ENCODE measurements at regions not wholly inside any gene's neighbourhood (a gene's known extent, or its start where the extent isn't known, plus 50 kb on each side); places are given as distances from the start of the nearest gene placed in this dataset.
A peak's percentile ranks its signal among the peaks of the same experiment; 100 is the strongest.

DNA sequence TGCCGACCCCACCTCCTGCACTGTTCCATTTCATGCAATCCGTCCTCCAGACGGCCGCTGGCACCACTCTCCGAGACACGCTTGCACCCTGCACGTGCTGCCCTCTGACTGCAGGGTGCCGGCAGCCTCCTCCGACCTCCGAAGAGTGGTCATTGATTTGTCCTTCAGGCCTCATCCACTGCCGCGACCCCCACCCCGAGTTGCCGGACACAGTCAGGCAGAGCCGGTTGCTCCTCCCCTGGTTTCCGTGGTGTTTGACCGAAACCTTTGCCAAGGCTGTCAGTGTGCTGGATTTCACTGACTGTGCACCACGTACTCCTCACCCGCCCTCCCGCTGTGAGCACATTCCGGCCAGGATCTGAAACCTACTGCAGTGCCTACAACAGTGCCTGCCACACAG lies 156.4 kb upstream of the PDE10A start (continued):
- TF ChIP-seq, protein P1, sequence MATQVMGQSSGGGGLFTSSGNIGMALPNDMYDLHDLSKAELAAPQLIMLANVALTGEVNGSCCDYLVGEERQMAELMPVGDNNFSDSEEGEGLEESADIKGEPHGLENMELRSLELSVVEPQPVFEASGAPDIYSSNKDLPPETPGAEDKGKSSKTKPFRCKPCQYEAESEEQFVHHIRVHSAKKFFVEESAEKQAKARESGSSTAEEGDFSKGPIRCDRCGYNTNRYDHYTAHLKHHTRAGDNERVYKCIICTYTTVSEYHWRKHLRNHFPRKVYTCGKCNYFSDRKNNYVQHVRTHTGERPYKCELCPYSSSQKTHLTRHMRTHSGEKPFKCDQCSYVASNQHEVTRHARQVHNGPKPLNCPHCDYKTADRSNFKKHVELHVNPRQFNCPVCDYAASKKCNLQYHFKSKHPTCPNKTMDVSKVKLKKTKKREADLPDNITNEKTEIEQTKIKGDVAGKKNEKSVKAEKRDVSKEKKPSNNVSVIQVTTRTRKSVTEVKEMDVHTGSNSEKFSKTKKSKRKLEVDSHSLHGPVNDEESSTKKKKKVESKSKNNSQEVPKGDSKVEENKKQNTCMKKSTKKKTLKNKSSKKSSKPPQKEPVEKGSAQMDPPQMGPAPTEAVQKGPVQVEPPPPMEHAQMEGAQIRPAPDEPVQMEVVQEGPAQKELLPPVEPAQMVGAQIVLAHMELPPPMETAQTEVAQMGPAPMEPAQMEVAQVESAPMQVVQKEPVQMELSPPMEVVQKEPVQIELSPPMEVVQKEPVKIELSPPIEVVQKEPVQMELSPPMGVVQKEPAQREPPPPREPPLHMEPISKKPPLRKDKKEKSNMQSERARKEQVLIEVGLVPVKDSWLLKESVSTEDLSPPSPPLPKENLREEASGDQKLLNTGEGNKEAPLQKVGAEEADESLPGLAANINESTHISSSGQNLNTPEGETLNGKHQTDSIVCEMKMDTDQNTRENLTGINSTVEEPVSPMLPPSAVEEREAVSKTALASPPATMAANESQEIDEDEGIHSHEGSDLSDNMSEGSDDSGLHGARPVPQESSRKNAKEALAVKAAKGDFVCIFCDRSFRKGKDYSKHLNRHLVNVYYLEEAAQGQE (IDR thresholded peaks at IDR 0.05; ENCODE audit: unreplicated experiment) = no peak
- TF ChIP-seq, protein P2, sequence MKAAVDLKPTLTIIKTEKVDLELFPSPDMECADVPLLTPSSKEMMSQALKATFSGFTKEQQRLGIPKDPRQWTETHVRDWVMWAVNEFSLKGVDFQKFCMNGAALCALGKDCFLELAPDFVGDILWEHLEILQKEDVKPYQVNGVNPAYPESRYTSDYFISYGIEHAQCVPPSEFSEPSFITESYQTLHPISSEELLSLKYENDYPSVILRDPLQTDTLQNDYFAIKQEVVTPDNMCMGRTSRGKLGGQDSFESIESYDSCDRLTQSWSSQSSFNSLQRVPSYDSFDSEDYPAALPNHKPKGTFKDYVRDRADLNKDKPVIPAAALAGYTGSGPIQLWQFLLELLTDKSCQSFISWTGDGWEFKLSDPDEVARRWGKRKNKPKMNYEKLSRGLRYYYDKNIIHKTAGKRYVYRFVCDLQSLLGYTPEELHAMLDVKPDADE (IDR thresholded peaks at IDR 0.05) = no peak
- TF ChIP-seq POLR2AphosphoS5 (IDR thresholded peaks at IDR 0.05; ENCODE audit: low read depth) = no peak

DNA sequence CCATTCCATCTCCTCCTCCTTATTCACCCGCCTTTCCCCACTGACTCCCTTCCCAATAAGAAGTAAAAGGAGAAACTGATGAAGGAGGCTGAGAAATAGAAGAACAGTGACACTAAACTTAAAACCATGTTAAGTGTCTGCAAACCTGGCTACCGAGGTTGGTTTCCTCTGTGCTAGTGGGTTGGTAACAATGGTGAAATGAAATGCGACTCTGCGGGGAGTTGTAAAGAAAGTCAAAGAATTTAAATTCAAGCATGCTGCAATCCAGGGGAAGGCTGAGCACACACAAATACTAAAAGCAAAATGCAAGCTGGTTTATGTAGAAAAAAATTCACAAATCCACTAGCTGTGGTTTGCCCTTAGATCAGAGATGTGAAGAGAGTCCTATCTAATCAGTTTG lies 155.2 kb upstream of the PDE10A start:
- Histone ChIP-seq H4K20me1 (replicated peaks; ENCODE audit: insufficient read depth) (no peaks in the 10 kb centered on the region), H3K4me2 (peak overlapping the region; percentile 13), H2AFZ (peak overlapping the region; percentile 11; the same call in 1 of the 2 replicates), H3K79me2 (replicated peaks; ENCODE audit: insufficient read depth) (no peaks in the 10 kb centered on the region), H3K9me2 (ENCODE audit: insufficient read depth) (no peaks in the 10 kb centered on the region), H3K4me1 (ENCODE audit: insufficient read depth) (peaks cover 35% of the 10 kb centered on the region), H3K27me3 (ENCODE audit: insufficient read depth) (no peaks in the 10 kb centered on the region), H3K36me3 (ENCODE audit: insufficient read depth) (no peaks in the 10 kb centered on the region), H3F3A (replicated peaks; ENCODE audit: low read depth) (no peaks in the 10 kb centered on the region), H3K4me3 (peak overlapping the region; percentile 3; the same call in 1 of the 2 replicates), H3K27ac (ENCODE audit: low read depth) (no peak overlapping the region)
- Mint-ChIP-seq H3K4me1 (peaks cover 41% of the 10 kb centered on the region), H3K36me3 (ENCODE audit: low read depth) (no peaks in the 10 kb centered on the region), H3K9me3 (no peaks in the 10 kb centered on the region), H3K27ac (no peak overlapping the region; the same call in 1 of the 2 replicates), H3K27me3 (ENCODE audit: insufficient read depth, low read depth, poor library complexity) (peaks cover 12% of the 10 kb centered on the region), H3K4me3 (peak overlapping the region; percentile 12; the same call in 2 of the 3 replicates)
- peak; percentile 70 for ATAC-seq
- TF ChIP-seq, protein P2 (IDR thresholded peaks at IDR 0.05) = no peak
- DNase-seq (ENCODE audit: low spot score) = peak; percentile 43

DNA sequence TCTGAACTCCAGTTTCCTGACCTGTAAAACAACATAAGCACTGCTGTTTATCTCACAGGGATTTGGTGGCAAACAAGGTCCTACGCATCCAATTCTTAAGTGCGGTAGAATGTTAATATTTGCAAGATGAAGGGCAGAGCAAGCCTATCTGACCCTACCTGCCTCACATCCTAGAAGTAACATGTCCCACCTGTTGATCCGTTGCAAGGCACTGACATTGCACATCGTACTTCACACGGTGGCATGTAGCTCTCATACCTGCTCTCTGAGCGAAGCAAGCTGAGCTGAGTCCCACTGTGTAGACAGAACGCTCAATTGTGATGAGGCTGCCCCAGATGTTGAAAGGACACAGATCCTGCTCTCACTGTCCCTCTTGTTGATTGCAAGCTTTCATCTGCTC lies 154.7 kb upstream of the PDE10A start:
- Histone ChIP-seq H3F3A (replicated peaks; ENCODE audit: low read depth) (no peaks in the 10 kb centered on the region), H3K4me3 (peak overlapping the region; percentile 3; the same call in 1 of the 2 replicates), H4K20me1 (replicated peaks; ENCODE audit: insufficient read depth) (no peaks in the 10 kb centered on the region), H2AFZ (peak overlapping the region; percentile 11; the same call in 1 of the 2 replicates), H3K9me2 (ENCODE audit: insufficient read depth) (no peaks in the 10 kb centered on the region), H3K27me3 (ENCODE audit: insufficient read depth) (no peaks in the 10 kb centered on the region), H3K4me2 (peak overlapping the region; percentile 13), H3K27ac (ENCODE audit: low read depth) (no peak overlapping the region), H3K36me3 (ENCODE audit: insufficient read depth) (no peaks in the 10 kb centered on the region), H3K79me2 (replicated peaks; ENCODE audit: insufficient read depth) (no peaks in the 10 kb centered on the region), H3K4me1 (ENCODE audit: insufficient read depth) (peaks cover 35% of the 10 kb centered on the region)
- Mint-ChIP-seq H3K4me1 (peaks cover 42% of the 10 kb centered on the region), H3K36me3 (ENCODE audit: low read depth) (no peaks in the 10 kb centered on the region), H3K27me3 (ENCODE audit: insufficient read depth, low read depth, poor library complexity) (peaks cover 12% of the 10 kb centered on the region), H3K27ac (no peak overlapping the region), H3K4me3 (peak overlapping the region; percentile 12; the same call in 2 of the 3 replicates), H3K9me3 (no peaks in the 10 kb centered on the region)
- ATAC-seq = peak; percentile 34
- no peak for DNase-seq (ENCODE audit: low spot score)
- TF ChIP-seq, protein P3, sequence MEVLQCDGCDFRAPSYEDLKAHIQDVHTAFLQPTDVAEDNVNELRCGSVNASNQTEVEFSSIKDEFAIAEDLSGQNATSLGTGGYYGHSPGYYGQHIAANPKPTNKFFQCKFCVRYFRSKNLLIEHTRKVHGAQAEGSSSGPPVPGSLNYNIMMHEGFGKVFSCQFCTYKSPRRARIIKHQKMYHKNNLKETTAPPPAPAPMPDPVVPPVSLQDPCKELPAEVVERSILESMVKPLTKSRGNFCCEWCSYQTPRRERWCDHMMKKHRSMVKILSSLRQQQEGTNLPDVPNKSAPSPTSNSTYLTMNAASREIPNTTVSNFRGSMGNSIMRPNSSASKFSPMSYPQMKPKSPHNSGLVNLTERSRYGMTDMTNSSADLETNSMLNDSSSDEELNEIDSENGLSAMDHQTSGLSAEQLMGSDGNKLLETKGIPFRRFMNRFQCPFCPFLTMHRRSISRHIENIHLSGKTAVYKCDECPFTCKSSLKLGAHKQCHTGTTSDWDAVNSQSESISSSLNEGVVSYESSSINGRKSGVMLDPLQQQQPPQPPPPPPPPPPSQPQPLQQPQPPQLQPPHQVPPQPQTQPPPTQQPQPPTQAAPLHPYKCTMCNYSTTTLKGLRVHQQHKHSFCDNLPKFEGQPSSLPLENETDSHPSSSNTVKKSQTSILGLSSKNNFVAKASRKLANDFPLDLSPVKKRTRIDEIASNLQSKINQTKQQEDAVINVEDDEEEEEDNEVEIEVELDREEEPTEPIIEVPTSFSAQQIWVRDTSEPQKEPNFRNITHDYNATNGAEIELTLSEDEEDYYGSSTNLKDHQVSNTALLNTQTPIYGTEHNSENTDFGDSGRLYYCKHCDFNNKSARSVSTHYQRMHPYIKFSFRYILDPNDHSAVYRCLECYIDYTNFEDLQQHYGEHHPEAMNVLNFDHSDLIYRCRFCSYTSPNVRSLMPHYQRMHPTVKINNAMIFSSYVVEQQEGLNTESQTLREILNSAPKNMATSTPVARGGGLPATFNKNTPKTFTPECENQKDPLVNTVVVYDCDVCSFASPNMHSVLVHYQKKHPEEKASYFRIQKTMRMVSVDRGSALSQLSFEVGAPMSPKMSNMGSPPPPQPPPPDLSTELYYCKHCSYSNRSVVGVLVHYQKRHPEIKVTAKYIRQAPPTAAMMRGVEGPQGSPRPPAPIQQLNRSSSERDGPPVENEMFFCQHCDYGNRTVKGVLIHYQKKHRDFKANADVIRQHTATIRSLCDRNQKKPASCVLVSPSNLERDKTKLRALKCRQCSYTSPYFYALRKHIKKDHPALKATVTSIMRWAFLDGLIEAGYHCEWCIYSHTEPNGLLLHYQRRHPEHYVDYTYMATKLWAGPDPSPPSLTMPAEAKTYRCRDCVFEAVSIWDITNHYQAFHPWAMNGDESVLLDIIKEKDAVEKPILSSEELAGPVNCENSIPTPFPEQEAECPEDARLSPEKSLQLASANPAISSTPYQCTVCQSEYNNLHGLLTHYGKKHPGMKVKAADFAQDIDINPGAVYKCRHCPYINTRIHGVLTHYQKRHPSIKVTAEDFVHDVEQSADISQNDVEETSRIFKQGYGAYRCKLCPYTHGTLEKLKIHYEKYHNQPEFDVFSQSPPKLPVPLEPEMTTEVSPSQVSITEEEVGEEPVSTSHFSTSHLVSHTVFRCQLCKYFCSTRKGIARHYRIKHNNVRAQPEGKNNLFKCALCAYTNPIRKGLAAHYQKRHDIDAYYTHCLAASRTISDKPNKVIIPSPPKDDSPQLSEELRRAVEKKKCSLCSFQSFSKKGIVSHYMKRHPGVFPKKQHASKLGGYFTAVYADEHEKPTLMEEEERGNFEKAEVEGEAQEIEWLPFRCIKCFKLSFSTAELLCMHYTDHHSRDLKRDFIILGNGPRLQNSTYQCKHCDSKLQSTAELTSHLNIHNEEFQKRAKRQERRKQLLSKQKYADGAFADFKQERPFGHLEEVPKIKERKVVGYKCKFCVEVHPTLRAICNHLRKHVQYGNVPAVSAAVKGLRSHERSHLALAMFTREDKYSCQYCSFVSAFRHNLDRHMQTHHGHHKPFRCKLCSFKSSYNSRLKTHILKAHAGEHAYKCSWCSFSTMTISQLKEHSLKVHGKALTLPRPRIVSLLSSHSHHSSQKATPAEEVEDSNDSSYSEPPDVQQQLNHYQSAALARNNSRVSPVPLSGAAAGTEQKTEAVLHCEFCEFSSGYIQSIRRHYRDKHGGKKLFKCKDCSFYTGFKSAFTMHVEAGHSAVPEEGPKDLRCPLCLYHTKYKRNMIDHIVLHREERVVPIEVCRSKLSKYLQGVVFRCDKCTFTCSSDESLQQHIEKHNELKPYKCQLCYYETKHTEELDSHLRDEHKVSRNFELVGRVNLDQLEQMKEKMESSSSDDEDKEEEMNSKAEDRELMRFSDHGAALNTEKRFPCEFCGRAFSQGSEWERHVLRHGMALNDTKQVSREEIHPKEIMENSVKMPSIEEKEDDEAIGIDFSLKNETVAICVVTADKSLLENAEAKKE (CRISPR knock-in tag; IDR thresholded peaks at IDR 0.05) = no peak
- TF ChIP-seq ZNF331 (CRISPR knock-in tag; IDR thresholded peaks at IDR 0.05; ENCODE audit: low read depth) = no peak
- no peak for TF ChIP-seq NANOG (IDR thresholded peaks at IDR 0.05; ENCODE audit: borderline replicate concordance)

Data from GM23338 (cell line).